Karpas-422 (cell line): ENCODE measurements at regions not wholly inside any gene's neighbourhood (a gene's known extent, or its start where the extent isn't known, plus 50 kb on each side); places are given as distances from the start of the nearest gene placed in this dataset.
A peak's percentile ranks its signal among the peaks of the same experiment; 100 is the strongest.

Source experiments
- DNase-seq: peaks from one replicate; pipeline ENCODE4 v3.0.0-alpha.2; 2015
- H2AFZ ChIP-seq: fragments of 200-600 bp; sonication (generic); 2 replicates; pipeline ENCODE4 v1.6.1; 2014; ENCODE audit warnings: antibody characterized with exemption, low read length, mixed read lengths
- H3K27ac ChIP-seq: fragments of 200-600 bp; sonication (generic); 2 replicates; pipeline ENCODE4 v1.5.1; 2014; ENCODE audit warnings: mild to moderate bottlenecking, low read length, moderate library complexity
- H3K27me3 ChIP-seq: fragments of 200-600 bp; sonication (generic); 2 replicates; pipeline ENCODE4 v1.6.1; 2014; ENCODE audit warnings: low read length, mixed read lengths
- H3K36me3 ChIP-seq: fragments of 200-600 bp; sonication (generic); 2 replicates; pipeline ENCODE4 v1.6.1; 2014; ENCODE audit warnings: low read length, mixed read lengths; ENCODE audit not compliant: insufficient read depth
- H3K4me1 ChIP-seq: fragments of 200-600 bp; sonication (generic); 2 replicates; pipeline ENCODE4 v1.6.1; 2014; ENCODE audit warnings: mild to moderate bottlenecking, low read length, mixed read lengths
- H3K4me2 ChIP-seq: fragments of 200-600 bp; sonication (generic); 2 replicates; pipeline ENCODE4 v1.6.1; 2014; ENCODE audit warnings: low read length, low read depth, mild to moderate bottlenecking; ENCODE audit not compliant: poor library complexity, severe bottlenecking
- H3K4me3 ChIP-seq: fragments of 200-600 bp; sonication (generic); 2 replicates; pipeline ENCODE4 v1.5.1; 2014; ENCODE audit warnings: mild to moderate bottlenecking, antibody characterized with exemption, low read length, mixed read lengths
- H3K79me2 ChIP-seq: fragments of 200-600 bp; sonication (generic); 2 replicates; pipeline ENCODE4 v1.6.1; 2014; ENCODE audit warnings: mild to moderate bottlenecking, low read length, mixed read lengths
- H3K9ac ChIP-seq: fragments of 200-600 bp; sonication (generic); 2 replicates; pipeline ENCODE4 v1.6.0; 2014; ENCODE audit warnings: low read length
- H3K9me2 ChIP-seq: fragments of 200-600 bp; sonication (generic), shearing (Covaris generic); replicated peaks from 2 replicates; pipeline ENCODE4 v1.6.0; 2014; ENCODE audit warnings: mild to moderate bottlenecking, low read length, moderate library complexity; ENCODE audit not compliant: insufficient read depth
- H3K9me3 ChIP-seq: fragments of 300-700, 200-600 bp; sonication (generic); 2 replicates; pipeline ENCODE4 v1.6.1; 2014; ENCODE audit warnings: low read length, mixed read lengths
- H4K20me1 ChIP-seq: fragments of 200-600 bp; sonication (generic); 2 replicates; pipeline ENCODE4 v1.6.1; 2014; ENCODE audit warnings: mild to moderate bottlenecking, antibody characterized with exemption, low read length, low read depth; ENCODE audit not compliant: insufficient read depth

GRCh38 chr2:59947209-59947608, 606.2 kb downstream of the BCL11A start:
- no peak overlapping the region for H3K4me3 ChIP-seq
- no peaks in the 10 kb centered on the region for H3K27me3 ChIP-seq
- no peak overlapping the region for H3K4me2 ChIP-seq
- no peak overlapping the region for H2AFZ ChIP-seq
- H3K79me2 ChIP-seq: no peaks in the 10 kb centered on the region
- no peak overlapping the region for H3K9ac ChIP-seq
- no peaks in the 10 kb centered on the region for H4K20me1 ChIP-seq
- no peaks in the 10 kb centered on the region for H3K9me2 ChIP-seq
- no peak overlapping the region for H3K27ac ChIP-seq
- H3K36me3 ChIP-seq: no peaks in the 10 kb centered on the region
- no peak for DNase-seq
- no peaks in the 10 kb centered on the region for H3K4me1 ChIP-seq
- no peaks in the 10 kb centered on the region for H3K9me3 ChIP-seq

DNA sequence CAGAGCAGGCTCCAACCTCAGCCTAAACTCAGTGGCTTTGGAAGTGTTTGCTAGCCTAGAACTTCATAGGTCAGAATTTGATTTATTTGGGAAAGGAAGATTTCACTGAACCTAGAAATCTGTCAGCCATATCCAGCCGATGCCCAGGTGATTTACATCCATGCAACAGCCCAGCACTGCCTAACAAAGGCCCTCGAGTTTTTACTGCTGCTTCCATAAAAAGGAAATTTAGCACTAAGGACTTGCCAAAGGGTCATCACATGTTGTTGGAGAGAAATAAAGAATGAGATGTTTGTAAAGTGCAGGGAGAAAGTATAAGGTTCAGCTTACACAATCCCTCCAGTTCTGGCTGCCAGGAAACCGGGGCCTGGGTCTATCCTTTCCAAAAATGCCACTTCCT, 614.2 kb downstream of the BCL11A start:
- H4K20me1 ChIP-seq: no peaks in the 10 kb centered on the region
- H3K4me3 ChIP-seq: no peak overlapping the region
- DNase-seq: no peak
- no peaks in the 10 kb centered on the region for H3K9me2 ChIP-seq
- H3K36me3 ChIP-seq: no peaks in the 10 kb centered on the region
- no peak overlapping the region for H2AFZ ChIP-seq
- H3K27me3 ChIP-seq: no peaks in the 10 kb centered on the region
- no peak overlapping the region for H3K9ac ChIP-seq
- H3K27ac ChIP-seq: no peak overlapping the region
- H3K9me3 ChIP-seq: no peaks in the 10 kb centered on the region
- H3K79me2 ChIP-seq: no peaks in the 10 kb centered on the region
- no peak overlapping the region for H3K4me2 ChIP-seq
- no peaks in the 10 kb centered on the region for H3K4me1 ChIP-seq

- no peak overlapping the region for H3K4me2 ChIP-seq
- H3K27ac ChIP-seq: no peak overlapping the region
- H3K9me3 ChIP-seq: no peaks in the 10 kb centered on the region
- no peaks in the 10 kb centered on the region for H3K27me3 ChIP-seq
- H3K79me2 ChIP-seq: no peaks in the 10 kb centered on the region
- no peaks in the 10 kb centered on the region for H3K9me2 ChIP-seq
- no peaks in the 10 kb centered on the region for H4K20me1 ChIP-seq
- no peak overlapping the region for H3K9ac ChIP-seq
- H3K36me3 ChIP-seq: no peaks in the 10 kb centered on the region
- no peak for DNase-seq
- H3K4me1 ChIP-seq: no peaks in the 10 kb centered on the region
- H3K4me3 ChIP-seq: no peak overlapping the region
- H2AFZ ChIP-seq: no peak overlapping the region
Observed at GRCh38 chr2:59938181-59938580, 615.3 kb downstream of the BCL11A start.

DNA sequence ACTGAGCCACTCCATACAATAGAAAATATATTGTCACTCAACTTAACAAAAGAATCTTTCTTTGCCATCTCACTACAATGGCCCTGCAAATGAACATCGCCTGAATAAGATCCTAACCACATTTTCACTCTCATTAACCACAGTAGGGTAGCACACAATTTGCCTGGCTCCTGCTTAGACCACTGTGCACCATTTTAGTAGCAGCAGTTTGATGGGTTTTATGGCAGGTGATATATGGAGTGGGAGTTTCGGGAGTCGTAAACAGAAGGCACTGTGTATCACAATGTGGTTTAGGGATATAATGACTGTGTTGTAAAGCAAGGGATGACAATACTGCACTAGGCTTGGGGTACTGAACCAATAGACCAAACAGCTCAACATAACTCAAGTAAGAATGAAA, 617.4 kb downstream of the BCL11A start:
- H3K9me2 ChIP-seq: no peaks in the 10 kb centered on the region
- DNase-seq: no peak
- no peak overlapping the region for H3K4me3 ChIP-seq
- no peaks in the 10 kb centered on the region for H3K4me1 ChIP-seq
- no peaks in the 10 kb centered on the region for H3K79me2 ChIP-seq
- H3K36me3 ChIP-seq: no peaks in the 10 kb centered on the region
- no peaks in the 10 kb centered on the region for H3K27me3 ChIP-seq
- H3K9me3 ChIP-seq: no peaks in the 10 kb centered on the region
- no peak overlapping the region for H3K9ac ChIP-seq
- no peak overlapping the region for H3K4me2 ChIP-seq
- no peak overlapping the region for H3K27ac ChIP-seq
- no peaks in the 10 kb centered on the region for H4K20me1 ChIP-seq
- no peak overlapping the region for H2AFZ ChIP-seq

DNA sequence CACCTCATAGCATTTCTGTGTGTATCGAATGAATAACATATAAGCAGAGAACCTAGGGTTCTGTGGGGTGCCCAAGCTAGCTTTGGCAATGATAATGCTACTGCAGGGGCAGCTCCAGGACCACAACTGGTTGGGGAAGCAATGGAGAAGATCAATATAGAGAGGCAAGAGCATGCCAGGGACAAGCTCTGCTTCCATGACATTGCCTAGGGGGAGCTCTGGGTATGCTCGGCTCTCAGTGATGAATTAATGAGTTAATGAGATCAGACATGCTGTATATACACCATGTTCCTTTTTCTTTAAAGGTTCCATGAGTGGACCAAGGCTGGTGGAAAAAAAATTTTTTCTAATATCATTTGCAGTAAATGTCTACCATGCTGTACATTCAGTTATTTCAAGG, 618.4 kb downstream of the BCL11A start:
- Histone ChIP-seq H3K9ac (no peak overlapping the region), H4K20me1 (no peaks in the 10 kb centered on the region), H3K27ac (no peak overlapping the region), H3K9me3 (no peaks in the 10 kb centered on the region), H2AFZ (no peak overlapping the region), H3K79me2 (no peaks in the 10 kb centered on the region), H3K27me3 (no peaks in the 10 kb centered on the region), H3K4me3 (no peak overlapping the region), H3K36me3 (no peaks in the 10 kb centered on the region), H3K4me2 (no peak overlapping the region), H3K9me2 (no peaks in the 10 kb centered on the region), H3K4me1 (no peaks in the 10 kb centered on the region)
- peak; percentile 49 for DNase-seq

DNA sequence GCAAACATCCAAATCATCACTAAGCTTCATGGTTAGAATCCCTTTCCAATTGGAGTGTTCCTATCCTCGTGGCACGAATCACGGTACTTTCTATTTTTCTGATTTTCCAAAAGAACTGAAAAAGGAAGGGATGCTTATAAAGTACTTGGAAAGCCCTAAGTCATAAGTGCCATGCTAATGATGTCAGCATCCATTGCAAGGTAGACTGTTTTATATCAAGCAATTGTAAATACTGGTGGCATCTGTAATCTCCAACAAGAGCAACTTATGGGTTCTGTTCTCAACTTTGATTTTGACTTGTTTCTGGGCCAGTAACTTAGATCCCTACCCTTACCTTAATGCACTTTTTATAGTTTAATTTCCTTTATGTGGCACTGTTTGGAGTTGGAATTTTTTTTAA, 619.5 kb downstream of the BCL11A start:
- no peaks in the 10 kb centered on the region for H3K9me2 ChIP-seq
- no peak overlapping the region for H3K9ac ChIP-seq
- no peaks in the 10 kb centered on the region for H3K36me3 ChIP-seq
- H4K20me1 ChIP-seq: no peaks in the 10 kb centered on the region
- DNase-seq: no peak
- no peak overlapping the region for H3K27ac ChIP-seq
- no peak overlapping the region for H3K4me3 ChIP-seq
- no peaks in the 10 kb centered on the region for H3K4me1 ChIP-seq
- no peaks in the 10 kb centered on the region for H3K9me3 ChIP-seq
- H3K27me3 ChIP-seq: no peaks in the 10 kb centered on the region
- H3K4me2 ChIP-seq: no peak overlapping the region
- H3K79me2 ChIP-seq: no peaks in the 10 kb centered on the region
- H2AFZ ChIP-seq: no peak overlapping the region

DNA sequence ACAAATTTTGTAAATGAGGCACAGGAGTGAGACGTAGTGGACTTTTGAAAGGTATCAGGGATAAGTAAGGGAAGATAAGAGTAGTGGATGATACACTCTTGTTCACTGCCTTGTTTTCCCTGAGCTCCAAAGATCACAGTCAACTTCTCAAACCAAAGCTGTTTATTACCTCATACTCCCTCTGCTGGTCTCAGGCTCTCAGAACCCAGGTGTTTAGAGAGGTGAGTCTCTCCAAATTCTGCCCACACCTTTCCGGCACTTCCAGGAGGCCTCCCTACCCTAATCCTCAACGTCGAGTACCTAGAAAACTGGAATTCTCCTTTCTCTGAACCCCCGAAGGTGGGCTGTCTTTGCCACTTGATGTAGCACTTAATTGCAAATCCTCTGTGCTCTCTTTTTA, 621.1 kb downstream of the BCL11A start:
- Histone ChIP-seq H3K9me2 (no peaks in the 10 kb centered on the region), H3K27me3 (no peaks in the 10 kb centered on the region), H3K9me3 (no peaks in the 10 kb centered on the region), H4K20me1 (no peaks in the 10 kb centered on the region), H3K36me3 (no peaks in the 10 kb centered on the region), H2AFZ (no peak overlapping the region), H3K27ac (no peak overlapping the region), H3K4me3 (no peak overlapping the region), H3K9ac (no peak overlapping the region), H3K79me2 (no peaks in the 10 kb centered on the region), H3K4me1 (no peaks in the 10 kb centered on the region), H3K4me2 (no peak overlapping the region)
- no peak for DNase-seq

DNA sequence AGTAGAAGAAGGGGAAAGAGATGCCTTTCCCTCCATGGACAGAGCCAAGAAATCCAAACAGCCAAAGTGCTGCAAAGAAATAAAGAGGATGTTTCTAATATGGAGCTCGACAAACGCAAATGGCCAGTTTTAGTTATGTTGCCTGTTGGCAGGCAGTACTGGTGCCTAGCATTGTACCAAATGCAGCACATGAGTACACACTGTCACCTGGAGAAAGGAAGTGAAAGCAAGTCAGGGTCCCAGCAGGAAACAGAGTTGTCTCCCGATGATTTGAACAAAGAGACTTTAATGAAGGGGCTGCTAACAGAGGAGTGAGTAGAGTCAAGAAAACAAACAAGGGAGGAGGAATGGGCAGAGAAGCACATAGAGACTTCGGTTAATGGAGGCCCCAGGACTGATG, 623.0 kb downstream of the BCL11A start:
- DNase-seq: no peak
- Histone ChIP-seq H3K4me3 (no peak overlapping the region), H3K4me1 (no peaks in the 10 kb centered on the region), H3K79me2 (no peaks in the 10 kb centered on the region), H4K20me1 (no peaks in the 10 kb centered on the region), H3K9ac (no peak overlapping the region), H3K9me2 (no peaks in the 10 kb centered on the region), H3K4me2 (no peak overlapping the region), H3K27ac (no peak overlapping the region), H3K9me3 (no peaks in the 10 kb centered on the region), H2AFZ (no peak overlapping the region), H3K36me3 (no peaks in the 10 kb centered on the region), H3K27me3 (no peaks in the 10 kb centered on the region)

DNA sequence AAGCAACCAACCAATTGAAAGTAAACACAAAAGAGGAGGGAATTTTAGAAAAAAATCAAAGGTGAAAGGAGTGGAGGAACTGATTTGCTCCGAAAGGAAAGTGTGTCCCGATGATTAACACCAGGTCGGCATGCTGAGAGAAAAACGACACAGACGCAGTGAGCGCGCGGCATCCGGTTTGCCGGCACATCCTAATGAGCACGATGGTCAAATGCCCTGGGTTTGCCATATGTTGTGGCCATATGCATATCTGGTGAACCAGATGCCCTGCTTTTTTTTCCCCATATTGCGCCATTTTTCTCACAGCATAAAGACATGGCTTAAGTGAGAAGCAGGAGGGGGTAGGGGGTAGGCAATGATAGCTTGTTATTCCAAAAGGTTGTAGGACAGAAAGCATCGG, 626.7 kb downstream of the BCL11A start:
- Histone ChIP-seq H3K9me2 (no peaks in the 10 kb centered on the region), H3K4me3 (no peak overlapping the region), H3K4me1 (no peaks in the 10 kb centered on the region), H4K20me1 (no peaks in the 10 kb centered on the region), H2AFZ (no peak overlapping the region), H3K79me2 (no peaks in the 10 kb centered on the region), H3K4me2 (no peak overlapping the region), H3K9me3 (no peaks in the 10 kb centered on the region), H3K27ac (no peak overlapping the region), H3K36me3 (no peaks in the 10 kb centered on the region), H3K27me3 (no peaks in the 10 kb centered on the region), H3K9ac (no peak overlapping the region)
- DNase-seq: no peak
